HG03108 (cell line): ENCODE measurements at regions not wholly inside any gene's neighbourhood (a gene's known extent, or its start where the extent isn't known, plus 50 kb on each side); places are given as distances from the start of the nearest gene placed in this dataset.

ENCODE experiments used
- ATAC-seq: cut with Tn5 transposase; IDR thresholded peaks from one replicate; pipeline ENCODE4 v1.9.1; 2021; ENCODE audit warnings: moderate library complexity; ENCODE audit not compliant: unreplicated experiment

DNA sequence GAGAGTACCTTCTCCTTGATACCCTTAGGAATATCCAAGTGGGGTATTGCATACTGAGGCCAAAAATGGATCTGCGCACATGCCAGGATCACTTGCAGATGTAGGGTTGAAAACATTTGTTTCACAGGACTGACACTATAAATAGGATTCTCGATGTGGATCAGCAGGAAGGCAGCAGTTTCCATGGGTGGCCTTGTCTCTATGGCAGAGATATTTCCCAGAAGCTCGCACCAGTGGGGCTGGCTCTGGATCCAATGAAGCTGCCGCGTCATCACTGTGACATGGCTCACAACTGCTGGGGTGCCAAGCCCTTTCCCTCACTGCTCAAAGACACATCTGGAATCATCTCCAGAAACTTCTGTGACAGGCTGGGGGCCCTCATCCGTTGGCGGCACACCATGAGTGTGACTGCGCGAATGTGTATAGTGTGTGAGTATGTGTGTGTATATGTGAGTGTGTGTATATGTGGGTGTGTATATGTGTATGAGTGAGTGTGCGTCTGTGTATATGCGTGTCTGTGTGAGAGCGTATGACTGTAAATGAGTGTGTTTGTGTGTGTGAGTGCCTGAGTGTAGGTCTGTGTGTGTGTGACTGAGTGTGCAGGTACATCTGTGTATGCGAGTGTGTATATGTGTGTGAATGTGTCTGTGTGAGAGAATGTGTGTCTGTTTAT lies 182.5 kb downstream of the GAS1 start:
- ATAC-seq: no peak

DNA sequence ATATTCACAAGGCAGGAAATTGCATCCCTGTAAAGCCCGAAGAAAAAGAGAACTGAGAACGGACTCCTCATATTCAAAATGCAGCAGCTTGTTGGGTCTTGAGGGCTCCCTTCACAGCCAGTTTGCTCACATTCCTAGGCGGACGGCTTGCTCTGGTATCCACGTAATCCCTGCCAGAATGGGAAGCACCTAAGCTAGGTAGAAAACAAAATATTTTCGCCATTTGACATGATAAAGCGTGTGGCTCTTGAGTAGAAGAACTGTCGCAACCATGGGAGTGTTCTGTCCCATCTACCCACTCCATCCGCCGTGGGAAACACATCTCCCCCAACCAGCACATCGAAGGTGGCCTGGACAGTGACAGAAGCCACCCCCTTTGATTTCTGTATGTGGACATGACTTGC lies 183.1 kb downstream of the GAS1 start:
- ATAC-seq: no peak

DNA sequence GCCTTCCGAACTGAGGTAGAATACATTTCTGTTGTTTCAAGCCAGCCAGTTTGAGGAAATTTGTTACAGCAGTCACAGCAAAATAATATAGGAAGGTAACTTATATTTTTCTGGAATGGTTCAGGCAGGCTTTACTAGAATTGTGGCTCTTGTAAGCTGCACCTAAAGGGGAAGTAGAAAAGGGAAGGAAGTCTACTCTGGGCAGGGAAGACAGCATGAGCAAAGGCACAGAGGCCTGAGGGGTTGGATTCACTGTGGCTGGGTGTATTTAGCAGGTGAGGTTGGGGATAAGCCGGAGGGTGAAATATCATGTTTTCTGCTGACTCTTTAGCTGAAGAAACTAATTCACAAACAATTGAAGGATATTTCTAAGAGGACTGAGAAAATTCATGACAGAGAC lies 183.5 kb downstream of the GAS1 start:
- ATAC-seq: no peak

DNA sequence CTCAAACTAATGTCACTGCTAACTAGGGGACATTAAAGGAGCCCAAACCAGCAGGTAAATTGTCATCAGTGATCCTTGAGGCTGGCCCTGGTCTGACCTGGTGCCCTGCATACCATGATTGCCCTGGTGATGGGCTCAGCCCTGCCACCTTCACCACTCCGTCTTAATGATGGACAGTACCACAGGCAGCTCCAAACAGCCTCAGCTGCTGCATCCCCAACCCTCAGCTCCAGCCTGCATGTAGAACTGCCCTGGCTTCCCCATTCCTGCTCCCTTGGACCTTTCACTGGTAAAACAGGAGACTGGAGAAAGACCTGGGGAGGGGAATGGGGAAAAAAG lies 190.0 kb downstream of the GAS1 start:
- no peak for ATAC-seq

DNA sequence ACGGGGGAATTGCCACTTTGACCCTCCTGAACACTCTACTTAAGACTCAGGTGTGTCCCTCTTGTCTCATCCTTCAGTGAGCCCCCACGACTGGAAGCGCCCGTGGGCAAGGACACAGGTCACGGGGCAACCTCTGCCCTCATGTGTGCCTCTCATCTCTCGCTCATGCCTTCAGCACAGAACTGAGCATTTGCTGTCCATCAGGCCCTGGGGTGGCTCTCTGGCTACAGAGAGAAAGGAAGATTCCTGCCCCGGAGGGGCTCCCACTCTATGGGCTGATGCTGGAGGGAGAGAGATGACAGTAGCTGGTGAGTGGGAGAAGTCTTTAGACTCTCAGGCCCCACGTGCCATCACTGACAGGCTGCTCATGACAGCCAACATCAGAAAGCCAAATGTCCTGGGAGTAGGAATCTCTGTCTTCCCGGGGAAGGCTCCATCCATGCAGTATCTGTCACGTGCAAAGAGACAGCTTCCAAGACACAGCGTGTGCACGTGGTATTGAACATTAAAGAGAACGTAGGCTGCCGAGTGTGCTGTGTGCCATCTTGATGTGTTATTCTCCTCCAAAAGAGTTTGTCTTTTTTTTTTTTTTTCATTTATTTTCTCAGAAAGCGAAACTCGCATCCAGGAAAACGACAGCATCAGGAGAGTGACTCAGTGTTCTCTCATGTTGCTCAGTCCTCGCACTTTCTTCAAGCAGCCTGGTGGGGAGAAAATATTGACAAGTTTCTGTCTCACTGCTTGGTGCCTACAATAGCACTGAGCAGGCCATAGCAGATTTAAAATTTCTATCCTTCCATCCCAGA lies 190.5 kb downstream of the GAS1 start:
- no peak for ATAC-seq

DNA sequence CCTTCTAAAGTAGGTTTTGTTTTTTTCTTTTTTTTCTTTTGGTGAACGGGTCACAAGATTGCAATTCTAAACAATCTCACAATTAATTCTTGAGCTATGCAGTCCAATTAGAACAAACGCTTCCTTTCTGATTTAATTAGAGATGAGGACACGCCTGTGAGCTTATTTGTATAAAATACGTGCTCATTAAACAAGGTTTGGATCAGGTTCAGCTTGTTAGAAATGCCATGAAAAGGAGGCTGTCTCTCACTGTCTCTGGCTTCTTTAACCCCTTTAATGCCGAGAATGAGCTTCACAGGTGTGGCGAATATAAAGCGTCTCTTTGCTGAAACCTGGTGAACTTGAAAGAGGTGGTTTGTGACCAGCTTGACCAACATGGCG lies 191.8 kb downstream of the GAS1 start:
- ATAC-seq: no peak

DNA sequence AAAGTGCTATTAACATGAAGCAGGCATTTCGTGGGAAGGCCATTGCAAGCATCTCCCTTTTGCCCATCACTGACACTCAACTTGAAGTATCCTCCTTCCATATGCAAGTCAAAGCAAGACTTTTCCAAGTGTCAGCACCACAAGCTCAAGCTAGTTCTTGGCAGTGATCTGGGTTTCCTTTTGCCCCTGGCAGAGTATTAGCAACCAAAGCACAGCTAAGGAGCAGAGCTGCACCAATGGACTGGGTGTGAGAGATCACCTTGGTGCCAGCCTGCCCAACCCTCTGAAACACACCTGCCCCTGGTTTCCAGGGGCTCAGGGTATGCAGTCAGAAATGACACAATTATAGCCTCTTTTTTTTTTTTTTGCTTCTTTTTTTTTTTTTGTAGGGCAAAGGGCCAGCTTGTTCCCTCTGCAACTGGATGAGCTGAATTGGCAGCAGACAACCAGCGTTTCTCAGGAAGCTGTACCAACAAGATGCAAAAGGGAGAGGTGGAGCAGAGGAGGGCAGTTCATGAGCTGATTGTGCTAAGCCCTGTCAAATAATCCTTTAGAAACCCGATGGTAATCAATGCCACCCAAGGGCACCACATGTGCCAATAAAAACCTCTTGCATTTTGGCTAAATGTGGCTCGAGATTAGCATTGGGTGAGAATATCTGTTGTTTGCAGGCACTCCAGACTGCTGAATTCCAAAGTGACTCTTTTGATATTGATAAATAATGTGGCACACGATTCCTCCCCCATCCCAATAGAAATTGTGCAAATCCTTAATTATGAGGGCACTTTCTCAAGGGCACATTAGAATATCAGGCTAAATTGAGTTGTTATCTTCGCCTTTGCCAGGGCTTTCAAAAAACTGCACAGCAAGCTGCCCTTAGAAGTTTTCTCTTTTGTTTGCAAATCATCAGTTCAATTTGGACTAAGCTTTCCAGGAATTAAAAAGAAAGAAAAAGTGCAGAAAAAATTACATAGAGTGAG lies 192.4 kb downstream of the GAS1 start:
- no peak for ATAC-seq

DNA sequence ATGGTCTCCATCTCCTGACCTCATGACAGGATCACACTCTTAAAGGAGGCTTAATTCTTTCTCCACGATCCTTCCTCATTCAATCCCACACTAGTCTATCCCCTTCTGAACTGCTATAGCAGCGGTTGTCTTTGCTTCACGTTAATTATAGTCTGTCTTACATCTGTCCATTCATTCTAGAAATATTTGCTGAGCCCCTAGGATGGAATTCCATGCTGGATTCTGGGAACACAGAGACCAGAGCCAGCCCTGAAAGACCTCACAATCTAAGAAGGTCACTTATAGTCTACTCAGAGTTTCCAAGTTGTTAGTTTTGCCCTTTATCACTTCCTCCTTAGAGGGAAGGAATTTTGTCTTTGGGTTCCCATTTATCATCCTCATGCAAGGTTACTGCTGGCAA lies 193.5 kb downstream of the GAS1 start:
- no peak for ATAC-seq

DNA sequence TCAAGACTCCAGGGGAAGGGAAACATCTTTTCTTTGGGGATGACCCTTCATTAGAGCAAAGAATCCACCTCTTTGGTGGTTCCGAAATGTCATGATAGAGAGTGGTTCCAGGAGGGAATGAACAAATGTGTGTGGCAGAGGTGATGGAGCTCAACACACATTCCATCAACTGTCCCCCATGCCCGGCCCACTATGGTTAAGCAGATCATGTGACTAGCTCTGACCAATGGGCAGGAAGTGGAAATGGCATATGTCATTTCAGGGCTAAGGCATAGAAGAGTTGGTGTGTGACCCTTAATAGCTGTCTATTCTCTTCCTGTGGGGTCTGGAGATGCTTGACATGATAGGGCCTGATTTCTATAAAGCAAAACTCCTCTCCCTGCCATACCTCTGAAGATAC lies 194.6 kb downstream of the GAS1 start:
- ATAC-seq: no peak

DNA sequence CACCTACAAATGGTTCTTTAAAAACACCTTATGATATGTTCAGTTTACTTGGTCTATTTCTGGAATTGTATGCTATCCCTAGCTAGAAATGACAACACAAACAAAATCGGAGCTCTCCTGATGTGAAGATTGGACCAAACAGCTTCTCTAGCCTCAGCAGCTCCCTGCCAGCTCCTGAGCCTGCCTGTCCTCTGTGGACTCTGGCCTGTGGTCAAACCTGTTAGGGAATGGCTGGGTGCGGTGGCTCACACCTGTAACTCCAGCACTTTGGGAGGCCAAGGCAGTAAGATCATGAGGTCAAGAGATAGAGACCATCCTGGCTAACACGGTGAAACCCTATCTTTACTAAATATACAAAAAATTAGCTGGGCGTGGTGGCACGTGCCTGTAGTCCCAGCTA lies 195.3 kb downstream of the GAS1 start:
- ATAC-seq: no peak

DNA sequence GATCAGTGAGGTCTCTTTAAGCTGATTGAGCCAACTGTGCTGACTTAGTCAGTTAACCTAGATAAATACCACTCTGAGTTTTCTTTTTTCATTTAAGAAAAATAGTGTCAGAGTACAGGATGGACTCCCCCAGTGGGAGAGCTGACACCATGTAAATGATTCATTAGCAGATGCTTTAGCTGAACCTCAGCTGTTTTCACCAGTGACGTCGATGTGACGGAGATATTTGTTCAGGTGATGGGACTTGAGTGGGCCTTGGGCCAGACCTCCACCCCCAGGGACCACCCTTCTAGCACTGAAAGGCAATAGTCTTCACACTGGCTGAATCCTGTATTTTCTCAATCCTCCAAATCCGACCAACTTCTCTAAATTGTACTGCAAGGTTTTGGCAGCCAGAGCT lies 196.1 kb downstream of the GAS1 start:
- no peak for ATAC-seq

DNA sequence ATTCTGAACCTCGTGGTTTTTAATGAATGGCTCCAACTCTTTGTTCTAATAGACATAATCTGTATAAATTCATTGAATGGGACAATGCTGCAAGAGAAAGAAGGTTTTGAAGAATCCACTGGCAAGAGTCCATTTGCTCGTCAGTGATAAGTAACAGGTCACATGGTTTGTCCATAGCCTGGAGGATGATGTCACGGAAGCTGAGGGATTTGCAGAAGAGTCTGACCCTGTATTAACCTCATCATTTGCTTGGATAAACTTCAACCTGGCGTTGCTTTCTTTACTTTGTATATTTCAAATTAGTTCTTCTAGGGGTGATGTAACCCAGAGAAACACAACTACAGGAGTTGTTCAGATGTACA lies 197.4 kb downstream of the GAS1 start:
- no peak for ATAC-seq

DNA sequence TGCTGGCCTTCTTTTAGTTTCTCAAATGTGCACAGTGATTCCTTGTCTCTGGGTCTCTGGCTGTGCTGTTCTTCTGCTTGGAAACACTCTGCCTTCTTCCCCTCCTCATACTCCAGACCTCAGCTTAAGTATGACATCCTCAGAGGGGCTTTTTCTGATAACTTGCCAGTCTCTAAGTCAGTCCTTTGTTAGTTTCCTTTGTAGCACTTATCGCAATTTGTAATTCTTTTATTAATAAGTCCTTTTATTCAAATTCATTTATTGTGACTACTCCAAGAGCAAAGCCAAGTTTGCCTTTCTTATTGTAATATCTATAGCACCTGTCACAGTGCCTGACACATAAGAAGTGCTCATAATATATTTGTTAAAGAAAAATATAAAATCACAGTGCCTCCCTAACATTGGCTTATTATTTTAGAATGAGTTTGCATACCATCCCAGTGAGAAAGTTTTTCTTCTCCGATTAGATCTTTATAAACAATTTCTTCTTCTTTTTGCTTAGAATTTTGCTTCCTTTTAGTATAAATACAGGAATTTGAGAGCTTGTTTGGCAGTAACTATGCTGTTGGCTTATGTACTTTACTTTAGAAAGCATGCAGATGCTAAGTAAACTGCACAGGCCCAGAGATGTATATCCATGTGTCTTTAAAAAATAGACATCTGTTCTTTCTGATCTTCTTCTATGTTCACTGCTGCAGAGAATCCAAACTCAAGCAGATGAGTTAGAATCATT lies 198.0 kb downstream of the GAS1 start:
- ATAC-seq: no peak

DNA sequence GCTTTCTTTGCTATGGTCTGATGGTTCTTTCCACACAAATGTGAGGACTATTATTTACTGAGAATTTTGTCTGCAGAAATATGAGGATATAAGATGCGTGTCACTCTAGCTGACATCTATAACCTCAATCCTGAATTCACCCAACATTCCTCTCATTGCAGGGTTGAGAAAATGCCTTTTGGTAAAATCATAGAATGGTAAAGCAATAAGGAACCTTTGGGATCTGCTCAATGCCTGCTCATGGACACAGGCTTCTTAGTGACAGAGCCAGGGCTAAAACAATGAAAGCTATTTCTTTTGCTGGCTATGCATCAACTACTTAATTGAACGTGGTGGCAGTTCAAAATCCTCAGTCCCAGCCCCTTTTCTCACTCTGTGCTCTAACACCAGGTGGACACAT lies 199.6 kb downstream of the GAS1 start:
- no peak for ATAC-seq

DNA sequence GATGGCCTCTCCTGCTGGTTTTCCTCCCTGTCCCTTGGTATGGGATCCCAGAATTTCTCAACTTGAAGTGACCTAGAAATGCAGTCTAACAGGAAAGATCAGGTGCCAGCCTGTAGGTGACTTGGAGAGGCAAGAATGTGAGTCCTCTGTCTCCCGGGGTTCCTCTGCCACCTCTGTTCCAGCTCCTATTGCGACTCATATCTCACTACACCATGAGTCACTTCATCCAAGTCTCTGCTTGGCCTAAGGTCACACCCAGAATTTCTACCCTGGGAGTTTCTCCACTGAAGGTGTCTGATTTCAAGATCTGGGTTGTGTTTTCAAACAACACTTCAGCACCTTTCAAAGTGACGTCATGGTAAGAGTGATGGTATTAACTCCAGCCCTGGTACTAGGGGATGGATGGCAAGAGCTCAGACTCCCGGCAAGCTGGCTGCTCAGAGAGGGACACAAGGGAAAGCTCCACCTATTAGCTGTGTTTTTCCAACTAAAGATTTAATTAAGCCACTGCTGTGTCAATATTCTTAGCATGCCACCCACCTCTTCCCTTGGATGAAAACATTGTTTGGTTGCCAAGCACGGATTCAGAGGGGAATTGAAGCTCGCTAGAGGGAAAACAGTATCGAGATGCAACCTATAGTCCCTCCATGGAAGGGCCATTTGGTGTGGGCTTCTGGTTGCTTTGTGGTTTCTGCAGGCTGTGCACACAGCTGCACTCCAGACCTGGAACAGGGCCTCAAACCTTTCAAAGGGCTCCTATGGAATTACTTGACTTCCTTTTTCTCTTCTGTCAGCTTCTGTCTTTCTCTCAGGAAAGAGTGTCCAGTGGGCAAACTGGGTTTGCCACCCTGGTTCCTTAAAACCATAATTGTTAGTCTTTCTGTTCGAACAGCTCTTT lies 205.7 kb downstream of the GAS1 start:
- no peak for ATAC-seq

DNA sequence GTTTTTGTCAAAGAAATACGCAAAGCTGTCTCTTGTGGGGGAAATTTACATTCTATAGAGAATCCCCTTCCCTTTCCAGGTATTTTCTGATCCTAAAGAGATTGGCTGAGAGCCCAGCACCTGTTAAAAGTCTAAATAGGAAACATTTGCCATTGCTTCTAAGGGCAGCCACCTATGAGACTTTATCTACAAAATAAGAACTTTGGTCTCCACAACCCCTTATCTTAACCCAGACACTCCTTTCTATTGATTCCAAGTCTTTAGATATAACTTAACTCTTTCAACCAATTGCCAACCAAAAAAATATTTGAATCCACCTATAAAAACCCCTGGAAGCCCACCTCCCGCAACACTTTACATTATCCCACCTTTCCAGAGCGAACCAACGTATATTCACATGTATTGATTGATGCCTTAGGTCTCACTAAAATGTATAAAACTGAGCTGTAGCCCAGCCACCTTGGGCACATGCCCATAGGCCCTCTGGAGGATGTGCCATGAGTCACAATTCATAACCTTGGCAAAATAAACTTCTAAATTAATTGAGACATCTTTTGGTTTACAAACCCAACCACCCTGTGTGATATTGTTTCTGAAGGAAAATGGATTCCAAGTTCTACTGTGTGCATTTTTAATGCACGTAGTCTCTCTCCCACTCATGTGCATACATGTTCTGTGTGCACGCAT lies 211.4 kb downstream of the GAS1 start:
- ATAC-seq: no peak

DNA sequence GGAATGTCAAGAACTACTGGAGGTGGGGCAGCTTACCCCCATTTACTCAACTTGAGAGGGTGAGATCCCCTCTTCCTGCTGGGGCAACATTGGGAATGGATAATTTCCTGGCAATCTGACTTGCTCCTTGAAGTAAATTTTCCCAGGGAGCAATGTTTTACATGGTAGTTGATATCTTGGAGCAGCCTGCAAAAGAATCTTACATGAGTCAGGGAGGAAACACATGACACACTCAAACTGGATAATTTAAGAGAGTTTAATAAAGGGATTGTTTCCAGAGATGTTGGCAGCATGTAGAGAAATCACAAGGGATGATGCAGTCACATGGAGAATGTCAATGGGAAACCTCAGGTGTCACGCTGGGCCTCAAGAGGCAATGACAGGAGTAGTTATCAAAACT lies 212.5 kb downstream of the GAS1 start:
- no peak for ATAC-seq

DNA sequence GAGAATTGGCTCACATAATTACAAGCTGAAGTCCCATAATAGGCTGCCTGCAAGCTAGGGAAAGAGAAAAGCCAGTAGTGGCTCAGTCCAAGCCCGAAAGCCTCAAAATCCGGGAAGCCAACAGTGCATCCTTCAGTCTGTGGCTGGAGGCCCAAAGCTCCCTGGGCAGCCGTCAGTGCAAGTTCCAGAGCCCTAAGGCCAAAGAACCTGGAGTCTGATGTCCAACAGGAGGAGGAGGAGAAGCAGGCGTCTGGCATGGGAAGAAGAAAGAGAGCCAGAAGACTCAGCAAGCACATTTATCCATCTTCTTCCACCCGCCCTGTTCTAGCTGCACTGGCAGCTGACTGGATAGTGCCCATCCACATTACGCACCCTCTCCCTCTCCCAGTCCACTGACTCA lies 213.4 kb downstream of the GAS1 start:
- no peak for ATAC-seq

DNA sequence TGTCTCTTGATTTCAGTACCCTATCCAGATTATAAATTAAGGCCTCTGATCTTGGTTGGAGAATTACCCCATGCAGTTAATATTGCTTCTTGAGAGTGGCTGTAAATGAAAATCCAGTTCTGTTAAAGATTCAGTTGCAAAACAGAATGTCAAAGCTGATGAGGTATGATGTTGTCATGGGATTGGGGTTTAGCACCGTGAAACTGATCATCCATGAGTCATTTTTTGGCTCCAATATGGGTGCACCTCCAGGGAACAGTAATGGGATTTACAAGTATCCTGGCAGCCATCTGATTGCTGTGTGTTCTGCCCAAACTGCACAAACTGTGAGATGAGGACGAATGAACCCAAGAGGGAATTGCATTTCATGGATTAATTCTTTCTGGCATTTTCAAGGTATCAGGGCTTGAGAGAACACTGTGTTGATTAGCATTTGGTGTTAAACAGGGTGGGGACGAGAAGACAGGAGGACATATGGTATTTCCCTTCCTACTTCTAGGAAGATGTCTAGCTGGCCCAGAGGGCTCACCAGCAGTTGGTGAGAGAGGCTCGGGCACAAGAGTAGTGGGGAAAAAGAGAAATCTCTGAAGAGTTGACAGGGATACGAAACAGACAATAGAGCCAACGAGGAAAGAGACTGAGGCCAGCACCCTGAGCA lies 214.7 kb downstream of the GAS1 start:
- ATAC-seq: no peak
